GM10266 (cell line): ENCODE measurements at regions not wholly inside any gene's neighbourhood (a gene's known extent, or its start where the extent isn't known, plus 50 kb on each side); places are given as distances from the start of the nearest gene placed in this dataset.
A peak's percentile ranks its signal among the peaks of the same experiment; 100 is the strongest.

ENCODE experiments used
- DNase-seq: peaks from one replicate; pipeline ENCODE4 v3.0.0; 2012; ENCODE audit errors: extremely low spot score
- CTCF ChIP-seq: IDR thresholded peaks from 2 replicates; pipeline ENCODE4 v1.5.1; 2012; ENCODE audit warnings: mild to moderate bottlenecking, low read depth; ENCODE audit not compliant: control insufficient read depth, insufficient read depth; ENCODE audit errors: missing control alignments

GRCh38 chr12:94730847-94731246 lies 80.5 kb upstream of the TMCC3 start:
- DNase-seq, result no peak
- TF ChIP-seq CTCF, result no peak

- no peak for DNase-seq
- TF ChIP-seq CTCF, result no peak
Observed at GRCh38 chr12:94726236-94726835, 76.0 kb upstream of the TMCC3 start.

- DNase-seq, result peak; percentile 24
- peak; percentile 43 for TF ChIP-seq CTCF
Observed at GRCh38 chr12:94725375-94726168, 75.2 kb upstream of the TMCC3 start.

DNA sequence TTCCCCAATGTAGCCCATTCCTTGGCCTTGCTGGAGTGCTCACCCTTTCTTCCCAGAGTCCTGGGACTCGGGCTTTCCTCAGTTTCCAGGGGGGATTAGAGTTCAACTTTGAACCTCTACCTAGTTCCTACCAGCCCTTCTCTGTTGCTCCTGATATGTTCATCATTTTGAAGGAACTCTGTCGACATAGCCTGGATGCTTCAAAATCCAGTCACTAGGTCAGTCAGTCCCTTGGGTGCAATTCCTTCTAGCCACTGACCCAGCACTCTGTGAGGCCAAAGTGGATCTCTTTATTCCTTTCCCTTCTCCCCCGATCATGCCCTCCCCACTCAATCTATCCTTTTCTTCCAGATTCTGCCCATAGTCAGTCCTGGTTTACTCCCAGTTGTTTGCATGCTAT lies 72.3 kb upstream of the TMCC3 start:
- no peak for TF ChIP-seq CTCF
- no peak for DNase-seq

DNA sequence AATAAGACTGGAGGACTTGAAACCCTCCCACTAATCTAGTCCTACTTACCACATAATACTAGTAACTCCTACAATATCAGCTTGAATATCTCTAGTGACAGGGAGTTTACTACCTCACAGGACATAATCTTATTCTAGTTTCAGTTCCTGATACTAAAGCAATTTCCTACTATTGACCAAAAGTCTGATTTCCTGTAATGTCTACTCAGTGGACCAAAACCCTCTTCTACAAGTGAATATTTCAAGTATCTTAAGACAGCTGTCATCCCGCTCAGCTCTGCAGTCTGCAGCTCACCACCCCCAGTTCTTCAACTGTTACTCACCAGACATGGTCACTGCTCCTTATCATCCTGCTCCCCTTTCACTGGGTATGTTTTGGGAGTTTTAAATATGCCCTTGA lies 70.8 kb upstream of the TMCC3 start:
- DNase-seq, result peak; percentile 51
- TF ChIP-seq CTCF, result no peak

DNA sequence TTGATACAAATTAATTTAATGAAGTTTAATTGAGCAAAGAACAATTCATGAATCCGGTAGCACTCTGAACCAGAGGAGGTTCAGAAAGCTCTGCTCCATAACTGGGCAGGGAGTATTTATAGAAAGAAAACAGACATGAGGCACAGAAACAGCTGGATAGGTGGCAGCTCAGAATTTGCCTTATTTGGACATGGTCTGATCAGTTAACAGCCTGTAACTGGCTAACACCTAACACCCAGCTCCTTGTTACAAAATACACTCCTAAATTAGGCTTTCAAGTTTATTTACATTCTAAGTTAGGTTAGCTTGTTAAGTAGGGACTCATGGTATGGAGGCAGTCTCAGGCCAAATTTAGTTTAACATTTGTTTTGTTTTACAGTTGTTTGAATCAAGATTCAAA lies 67.8 kb upstream of the TMCC3 start:
- no peak for TF ChIP-seq CTCF
- no peak for DNase-seq

GRCh38 chr12:94717656-94718055 lies 67.3 kb upstream of the TMCC3 start:
- no peak for DNase-seq
- TF ChIP-seq CTCF, result no peak
